ENCODE measurements at regions not wholly inside any gene's neighbourhood (a gene's known extent, or its start where the extent isn't known, plus 50 kb on each side); places are given as distances from the start of the nearest gene placed in this dataset.

DNA sequence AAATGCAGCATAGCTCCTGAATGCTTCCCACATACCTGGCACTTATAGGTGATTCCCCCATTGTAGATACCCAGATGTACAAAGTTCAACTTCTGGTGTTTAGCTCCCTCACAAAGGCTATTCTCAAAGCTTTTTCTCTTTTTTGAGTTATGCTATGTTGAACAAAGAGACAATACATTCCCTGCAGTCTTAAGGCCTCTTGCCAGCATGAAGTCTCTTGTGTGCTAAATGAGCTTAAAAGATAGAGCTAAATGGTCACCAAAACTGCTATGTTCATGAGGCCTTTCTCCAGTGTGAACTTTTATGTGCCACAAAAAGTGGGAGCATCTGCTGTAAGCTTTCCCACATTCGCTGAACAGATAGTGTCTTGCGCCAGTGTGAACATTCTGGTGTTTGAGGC is 111.2 kb upstream of the TMEM47 start:
- 88 to 96% methylated on average over 2 of the region's 2 CpGs for WGBS, 2 donors
- no peaks in the 10 kb centered on the region for H3K4me1 ChIP-seq
- DNase-seq (ENCODE audit: low spot score in 2 of 2): no peak

DNA sequence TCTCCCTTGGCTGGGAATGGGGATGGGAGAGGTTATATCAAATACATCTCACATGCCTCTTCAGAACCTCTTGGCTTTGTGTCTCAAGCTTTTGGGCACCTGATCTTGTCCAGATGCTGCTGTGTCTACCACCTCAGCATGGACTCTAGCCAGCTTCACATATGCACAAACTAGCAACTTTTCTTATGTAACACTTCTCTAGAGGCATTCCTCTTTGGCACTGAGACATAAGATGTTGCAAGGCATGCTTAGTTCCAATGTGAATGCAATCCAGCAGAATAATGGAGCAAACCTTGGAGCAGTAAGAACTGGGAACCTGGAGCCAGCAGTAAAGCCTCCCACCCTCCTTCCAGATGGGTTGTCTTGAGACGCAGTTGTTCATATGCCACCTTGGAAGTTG is 113.4 kb upstream of the TMEM47 start:
- no peaks in the 10 kb centered on the region for H3K4me1 ChIP-seq
- H3K27me3 ChIP-seq: no peaks in the 10 kb centered on the region
- H3K36me3 ChIP-seq: no peaks in the 10 kb centered on the region
- no peak overlapping the region for H3K4me3 ChIP-seq
- no peaks in the 10 kb centered on the region for H3K9me3 ChIP-seq
- no peak for TF ChIP-seq POLR2A (IDR thresholded peaks at IDR 0.05)
- 83 to 91% methylated on average over 1 of the region's 1 CpG for WGBS, 2 donors
- no peak overlapping the region for H3K27ac ChIP-seq
- no peak for DNase-seq (ENCODE audit: low spot score in 2 of 2)

More for the DNA sequence above, 111.2 kb upstream of the TMEM47 start:
- H3K27ac ChIP-seq: no peak overlapping the region
- no peak overlapping the region for H3K4me3 ChIP-seq
- H3K36me3 ChIP-seq: no peaks in the 10 kb centered on the region
- no peaks in the 10 kb centered on the region for H3K27me3 ChIP-seq
- TF ChIP-seq POLR2A (IDR thresholded peaks at IDR 0.05) (no peak), EP300 (IDR thresholded peaks at IDR 0.05) (no peak)
- TF ChIP-seq, protein P1, sequence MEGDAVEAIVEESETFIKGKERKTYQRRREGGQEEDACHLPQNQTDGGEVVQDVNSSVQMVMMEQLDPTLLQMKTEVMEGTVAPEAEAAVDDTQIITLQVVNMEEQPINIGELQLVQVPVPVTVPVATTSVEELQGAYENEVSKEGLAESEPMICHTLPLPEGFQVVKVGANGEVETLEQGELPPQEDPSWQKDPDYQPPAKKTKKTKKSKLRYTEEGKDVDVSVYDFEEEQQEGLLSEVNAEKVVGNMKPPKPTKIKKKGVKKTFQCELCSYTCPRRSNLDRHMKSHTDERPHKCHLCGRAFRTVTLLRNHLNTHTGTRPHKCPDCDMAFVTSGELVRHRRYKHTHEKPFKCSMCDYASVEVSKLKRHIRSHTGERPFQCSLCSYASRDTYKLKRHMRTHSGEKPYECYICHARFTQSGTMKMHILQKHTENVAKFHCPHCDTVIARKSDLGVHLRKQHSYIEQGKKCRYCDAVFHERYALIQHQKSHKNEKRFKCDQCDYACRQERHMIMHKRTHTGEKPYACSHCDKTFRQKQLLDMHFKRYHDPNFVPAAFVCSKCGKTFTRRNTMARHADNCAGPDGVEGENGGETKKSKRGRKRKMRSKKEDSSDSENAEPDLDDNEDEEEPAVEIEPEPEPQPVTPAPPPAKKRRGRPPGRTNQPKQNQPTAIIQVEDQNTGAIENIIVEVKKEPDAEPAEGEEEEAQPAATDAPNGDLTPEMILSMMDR (IDR thresholded peaks at IDR 0.05): no peak
- H3K9me3 ChIP-seq: no peaks in the 10 kb centered on the region

DNA sequence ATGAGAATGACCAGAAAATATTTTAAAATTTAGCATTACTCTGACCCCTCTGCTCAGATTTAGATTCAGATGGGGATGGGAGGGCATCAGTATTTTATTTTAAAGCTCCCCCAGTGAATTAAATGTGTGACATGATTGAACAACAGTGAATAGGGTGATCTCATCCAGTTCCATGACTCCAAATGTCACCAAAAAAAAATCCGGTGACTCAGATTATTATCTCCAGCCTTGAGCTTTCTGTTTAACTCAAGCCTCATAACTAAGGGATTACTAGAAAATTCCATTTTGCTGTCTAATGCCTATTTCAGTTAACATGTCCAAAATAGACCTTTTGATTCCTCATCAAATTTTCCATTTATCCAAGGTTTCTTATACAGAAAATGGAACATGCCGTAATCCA is 121.8 kb upstream of the TMEM47 start:
- no peaks in the 10 kb centered on the region for H3K27me3 ChIP-seq
- no peak overlapping the region for H3K4me3 ChIP-seq
- 51 to 53% methylated on average over 2 of the region's 2 CpGs for WGBS, 2 donors
- no peaks in the 10 kb centered on the region for H3K4me1 ChIP-seq
- H3K36me3 ChIP-seq: no peaks in the 10 kb centered on the region
- peak overlapping the region in 1 of 4 donors; percentile 41 for H3K27ac ChIP-seq
- DNase-seq (ENCODE audit: low spot score in 2 of 2): no peak
- H3K9me3 ChIP-seq: no peaks in the 10 kb centered on the region
- TF ChIP-seq POLR2A (IDR thresholded peaks at IDR 0.05) (no peak), EP300 (IDR thresholded peaks at IDR 0.05) (no peak)
- TF ChIP-seq, protein P1 (IDR thresholded peaks at IDR 0.05): no peak

GRCh38 chrX:34790026-34790425 is 132.9 kb upstream of the TMEM47 start:
- Histone ChIP-seq H3K27ac (no peak overlapping the region), H3K36me3 (no peaks in the 10 kb centered on the region), H3K27me3 (no peaks in the 10 kb centered on the region), H3K4me1 (no peaks in the 10 kb centered on the region), H3K4me3 (no peak overlapping the region), H3K9me3 (no peaks in the 10 kb centered on the region)
- no peak for DNase-seq (ENCODE audit: low spot score in 2 of 2)
- TF ChIP-seq, protein P1 (IDR thresholded peaks at IDR 0.05): no peak
- TF ChIP-seq POLR2A (IDR thresholded peaks at IDR 0.05) (no peak), EP300 (IDR thresholded peaks at IDR 0.05) (no peak)
- 71 to 77% methylated on average over 1 of the region's 1 CpG for WGBS, 2 donors

DNA sequence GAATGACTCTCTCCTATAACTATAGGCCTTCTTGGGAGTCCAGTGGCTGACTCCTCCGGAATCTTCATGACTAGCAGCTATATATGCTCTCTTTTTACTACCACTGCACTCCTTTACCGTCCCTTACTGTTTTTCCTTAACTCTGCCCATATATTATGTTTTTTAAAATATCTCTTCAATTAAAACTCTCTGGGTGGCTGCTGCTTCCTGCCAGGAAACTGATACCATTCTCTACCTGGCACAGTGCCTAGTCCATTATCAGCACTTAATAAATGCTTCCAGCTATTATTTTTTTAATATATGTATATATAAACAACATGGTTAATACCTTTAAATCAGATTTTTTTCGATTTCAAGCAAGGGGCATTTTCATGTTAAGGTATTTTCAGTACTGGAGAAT is 136.6 kb upstream of the FAM47B start:
- Histone ChIP-seq H3K27me3 (no peaks in the 10 kb centered on the region), H3K4me1 (no peaks in the 10 kb centered on the region), H3K36me3 (no peaks in the 10 kb centered on the region), H3K27ac (no peak overlapping the region), H3K4me3 (no peak overlapping the region), H3K9me3 (no peaks in the 10 kb centered on the region)
- TF ChIP-seq EP300 (IDR thresholded peaks at IDR 0.05) (no peak), POLR2A (IDR thresholded peaks at IDR 0.05) (no peak)
- TF ChIP-seq, protein P1 (IDR thresholded peaks at IDR 0.05): no peak
- DNase-seq (ENCODE audit: low spot score in 2 of 2): no peak
- 54 to 72% methylated on average over 3 of the region's 3 CpGs for WGBS, 2 donors

DNA sequence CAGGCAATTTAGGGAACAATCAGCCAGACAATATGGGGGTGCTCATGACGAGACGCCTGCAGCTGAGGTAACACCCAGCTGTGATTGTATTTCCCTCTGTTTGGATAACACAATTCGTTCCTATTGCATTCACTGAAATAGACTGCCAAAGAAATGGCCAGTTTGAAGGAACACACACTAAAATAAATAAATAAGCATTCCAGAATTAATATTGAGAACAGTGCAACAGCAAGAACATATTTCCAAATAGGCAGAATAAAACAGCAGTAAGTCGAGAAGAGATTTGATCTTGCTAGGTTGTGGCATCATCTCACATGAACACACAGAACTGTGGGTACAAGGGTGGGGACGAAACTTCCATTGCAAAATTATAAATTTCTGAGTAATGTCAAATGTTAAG is 133.5 kb upstream of the FAM47B start:
- no peak overlapping the region for H3K4me3 ChIP-seq
- H3K4me1 ChIP-seq: no peaks in the 10 kb centered on the region
- DNase-seq (ENCODE audit: low spot score in 2 of 2): no peak
- H3K9me3 ChIP-seq: no peaks in the 10 kb centered on the region
- H3K27me3 ChIP-seq: no peaks in the 10 kb centered on the region
- H3K27ac ChIP-seq: no peak overlapping the region
- TF ChIP-seq EP300 (IDR thresholded peaks at IDR 0.05) (no peak), POLR2A (IDR thresholded peaks at IDR 0.05) (no peak)
- TF ChIP-seq, protein P1 (IDR thresholded peaks at IDR 0.05): no peak
- 67 to 68% methylated on average over 5 of the region's 5 CpGs for WGBS, 2 donors
- no peaks in the 10 kb centered on the region for H3K36me3 ChIP-seq

All from tibial nerve (tissue), 4 donors.